Neural progenitor cell (in vitro differentiated cells): ENCODE measurements at regions not wholly inside any gene's neighbourhood (a gene's known extent, or its start where the extent isn't known, plus 50 kb on each side); places are given as distances from the start of the nearest gene placed in this dataset.

Source experiments
- DNase-seq: peaks from one replicate; pipeline ENCODE4 v3.0.0-alpha.2; 2016; ENCODE audit warnings: low spot score
- H2AFZ ChIP-seq: fragments of 200-600 bp; sonication (generic); replicated peaks from 2 replicates; pipeline ENCODE4 v1.6.1; 2016; ENCODE audit warnings: antibody characterized with exemption
- H3F3A ChIP-seq: fragments of 200-600 bp; sonication (generic); 2 replicates; pipeline ENCODE4 v1.6.1; 2016; ENCODE audit warnings: antibody characterized with exemption, low read depth
- H3K27ac ChIP-seq: fragments of 200-600 bp; sonication (generic); 2 replicates; pipeline ENCODE4 v1.5.1; 2016; ENCODE audit warnings: mild to moderate bottlenecking
- H3K27me3 ChIP-seq: fragments of 200-600 bp; sonication (generic); 2 replicates; pipeline ENCODE4 v1.6.1; 2016; ENCODE audit warnings: mild to moderate bottlenecking, moderate library complexity
- H3K36me3 ChIP-seq: fragments of 200-600 bp; sonication (generic); 2 replicates; pipeline ENCODE4 v1.5.1; 2016
- H3K4me1 ChIP-seq: fragments of 200-600 bp; sonication (generic); 2 replicates; pipeline ENCODE4 v1.6.1; 2016; ENCODE audit warnings: mixed run types
- H3K4me2 ChIP-seq: fragments of 200-600 bp; sonication (generic); 2 replicates; pipeline ENCODE4 v1.6.1; 2016
- H3K4me3 ChIP-seq: fragments of 200-600 bp; sonication (generic); 2 replicates; pipeline ENCODE4 v1.5.1; 2016
- H3K79me2 ChIP-seq: fragments of 200-600 bp; sonication (generic); 2 replicates; pipeline ENCODE4 v1.6.1; 2016; ENCODE audit warnings: low read depth
- H3K9ac ChIP-seq: fragments of 200-600 bp; sonication (generic); 2 replicates; pipeline ENCODE4 v1.6.1; 2016
- H3K9me3 ChIP-seq: fragments of 200-600 bp; sonication (generic); 2 replicates; pipeline ENCODE4 v1.5.1; 2016; ENCODE audit warnings: low read depth
- H4K20me1 ChIP-seq: fragments of 200-600 bp; sonication (generic); 2 replicates; pipeline ENCODE4 v1.6.1; 2016; ENCODE audit warnings: low read depth
- H3K27ac Mint-ChIP-seq: 3 replicates; pipeline ENCODE4 v1.8.0; 2021; ENCODE audit warnings: mixed read lengths
- H3K27me3 Mint-ChIP-seq: 2 replicates; pipeline ENCODE4 v1.8.0; 2022; ENCODE audit warnings: low read depth, mild to moderate bottlenecking, inconsistent platforms, moderate library complexity, mixed read lengths; ENCODE audit not compliant: insufficient read depth
- H3K36me3 Mint-ChIP-seq: 3 replicates; pipeline ENCODE4 v1.8.0; 2021; ENCODE audit warnings: mixed read lengths
- H3K4me1 Mint-ChIP-seq: 3 replicates; pipeline ENCODE4 v1.8.0; 2021; ENCODE audit warnings: mixed read lengths
- H3K4me3 Mint-ChIP-seq: 3 replicates; pipeline ENCODE4 v1.8.0; 2021; ENCODE audit warnings: mild to moderate bottlenecking, moderate library complexity, mixed read lengths
- H3K9me3 Mint-ChIP-seq: 3 replicates; pipeline ENCODE4 v1.8.0; 2020; ENCODE audit warnings: mixed read lengths
- CTCF ChIP-seq: fragments of 200-600 bp; sonication (generic); IDR thresholded peaks from 2 replicates; pipeline ENCODE4 v1.5.1; 2017; ENCODE audit warnings: antibody characterized with exemption, mild to moderate bottlenecking
- EZH2 ChIP-seq: fragments of 200-600 bp; sonication (generic); IDR thresholded peaks from 2 replicates; pipeline ENCODE4 v1.6.1; 2017; ENCODE audit warnings: antibody characterized with exemption, mild to moderate bottlenecking, moderate library complexity
- EZH2phosphoT487 ChIP-seq: fragments of 200-600 bp; sonication (generic); IDR thresholded peaks from 2 replicates; pipeline ENCODE4 v1.6.1; 2017; ENCODE audit warnings: antibody characterized with exemption

- Histone ChIP-seq H3K9me3 (no peaks in the 10 kb centered on the region), H4K20me1 (no peaks in the 10 kb centered on the region), H3K27ac (no peak overlapping the region), H3K4me2 (no peak overlapping the region), H3K79me2 (no peaks in the 10 kb centered on the region), H3K27me3 (no peaks in the 10 kb centered on the region), H3K36me3 (no peaks in the 10 kb centered on the region), H2AFZ (no peak overlapping the region), H3K4me1 (no peaks in the 10 kb centered on the region), H3F3A (no peaks in the 10 kb centered on the region), H3K9ac (no peak overlapping the region), H3K4me3 (no peak overlapping the region)
- no peaks in the 10 kb centered on the region for H3K4me1 Mint-ChIP-seq
- H3K9me3 Mint-ChIP-seq: no peaks in the 10 kb centered on the region
- H3K36me3 Mint-ChIP-seq: no peaks in the 10 kb centered on the region
- H3K4me3 Mint-ChIP-seq: no peak overlapping the region
- no peaks in the 10 kb centered on the region for H3K27me3 Mint-ChIP-seq
- H3K27ac Mint-ChIP-seq: no peak overlapping the region
- TF ChIP-seq CTCF: no peak
- TF ChIP-seq EZH2phosphoT487: no peak
- TF ChIP-seq EZH2: no peak
- DNase-seq: no peak
Observed at GRCh38 chr2:194706179-194706578, 950.8 kb upstream of the SLC39A10 start.

- Histone ChIP-seq H3K27me3 (no peaks in the 10 kb centered on the region), H3K79me2 (no peaks in the 10 kb centered on the region), H2AFZ (no peak overlapping the region), H3K4me1 (no peaks in the 10 kb centered on the region), H3K4me3 (no peak overlapping the region), H3F3A (no peaks in the 10 kb centered on the region), H3K9me3 (no peaks in the 10 kb centered on the region), H3K9ac (no peak overlapping the region), H3K4me2 (no peak overlapping the region), H3K27ac (no peak overlapping the region), H3K36me3 (no peaks in the 10 kb centered on the region), H4K20me1 (no peaks in the 10 kb centered on the region)
- TF ChIP-seq EZH2phosphoT487 (no peak), EZH2 (no peak), CTCF (no peak)
- Mint-ChIP-seq H3K36me3 (no peaks in the 10 kb centered on the region), H3K27ac (no peak overlapping the region), H3K9me3 (no peaks in the 10 kb centered on the region), H3K4me3 (no peak overlapping the region), H3K27me3 (no peaks in the 10 kb centered on the region), H3K4me1 (no peaks in the 10 kb centered on the region)
- no peak for DNase-seq
Observed at GRCh38 chr2:194705398-194705797, 951.6 kb upstream of the SLC39A10 start.

- Mint-ChIP-seq H3K4me3 (no peak overlapping the region), H3K4me1 (no peaks in the 10 kb centered on the region), H3K27ac (no peak overlapping the region), H3K36me3 (no peaks in the 10 kb centered on the region), H3K27me3 (no peaks in the 10 kb centered on the region), H3K9me3 (peaks cover 2% of the 10 kb centered on the region)
- Histone ChIP-seq H3K9ac (no peak overlapping the region), H3K79me2 (no peaks in the 10 kb centered on the region), H3K9me3 (peaks cover 7% of the 10 kb centered on the region), H2AFZ (no peak overlapping the region), H3K27ac (no peak overlapping the region), H3F3A (no peaks in the 10 kb centered on the region), H3K4me3 (no peak overlapping the region), H3K4me2 (no peak overlapping the region), H4K20me1 (no peaks in the 10 kb centered on the region), H3K4me1 (no peaks in the 10 kb centered on the region), H3K36me3 (no peaks in the 10 kb centered on the region), H3K27me3 (no peaks in the 10 kb centered on the region)
- TF ChIP-seq EZH2phosphoT487: no peak
- TF ChIP-seq EZH2: no peak
- no peak for TF ChIP-seq CTCF
- no peak for DNase-seq
Observed at GRCh38 chr2:194700726-194701125, 956.3 kb upstream of the SLC39A10 start.

DNA sequence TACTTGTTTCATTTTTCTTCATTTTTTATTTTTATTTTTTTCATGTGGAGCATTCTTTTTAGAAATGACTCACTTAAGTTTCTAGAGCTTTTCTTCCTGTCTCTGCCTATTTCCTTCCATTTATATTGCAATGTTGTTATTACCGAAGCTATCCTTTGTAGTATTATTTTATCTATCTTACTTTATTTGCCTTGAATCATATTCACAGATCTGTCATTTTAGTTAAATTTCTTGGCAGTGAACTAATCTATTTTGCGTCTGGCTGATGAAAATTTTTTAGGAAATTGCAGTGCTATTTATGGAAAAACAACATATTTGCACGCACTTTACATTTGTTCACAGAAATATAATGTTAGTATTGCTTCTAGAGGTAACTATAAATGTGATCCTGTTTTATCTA, 956.9 kb upstream of the SLC39A10 start:
- Histone ChIP-seq H3K27me3 (no peaks in the 10 kb centered on the region), H3K36me3 (no peaks in the 10 kb centered on the region), H3K79me2 (no peaks in the 10 kb centered on the region), H3K4me1 (no peaks in the 10 kb centered on the region), H2AFZ (no peak overlapping the region), H3K9me3 (peaks cover 7% of the 10 kb centered on the region), H3K4me2 (no peak overlapping the region), H4K20me1 (no peaks in the 10 kb centered on the region), H3K9ac (no peak overlapping the region), H3K4me3 (no peak overlapping the region), H3K27ac (no peak overlapping the region), H3F3A (no peaks in the 10 kb centered on the region)
- H3K4me3 Mint-ChIP-seq: no peak overlapping the region
- H3K4me1 Mint-ChIP-seq: no peaks in the 10 kb centered on the region
- DNase-seq: no peak
- H3K36me3 Mint-ChIP-seq: no peaks in the 10 kb centered on the region
- no peak for TF ChIP-seq CTCF
- no peak for TF ChIP-seq EZH2
- TF ChIP-seq EZH2phosphoT487: no peak
- peaks cover 2% of the 10 kb centered on the region for H3K9me3 Mint-ChIP-seq
- no peaks in the 10 kb centered on the region for H3K27me3 Mint-ChIP-seq
- H3K27ac Mint-ChIP-seq: no peak overlapping the region
